Suprapubic skin (tissue), 4 donors: ENCODE measurements at regions not wholly inside any gene's neighbourhood (a gene's known extent, or its start where the extent isn't known, plus 50 kb on each side); places are given as distances from the start of the nearest gene placed in this dataset.

Experiments
- DNase-seq, 2 donors: peaks; one replicate each; pipeline ENCODE4 v3.0.0-alpha.2; 2019; ENCODE audit warnings: low spot score in 2 of 2
- H3K27ac ChIP-seq: fragments of 200-600 bp; sonication (generic); one replicate; pipeline ENCODE4 v1.5.1; 2019
- H3K27me3 ChIP-seq: fragments of 200-600 bp; sonication (generic); one replicate; pipeline ENCODE4 v1.5.1; 2019
- H3K36me3 ChIP-seq: fragments of 200-600 bp; sonication (generic); one replicate; pipeline ENCODE4 v1.5.1; 2019
- H3K4me1 ChIP-seq: fragments of 200-600 bp; sonication (generic); one replicate; pipeline ENCODE4 v1.5.1; 2019
- H3K4me3 ChIP-seq: fragments of 200-600 bp; sonication (generic); one replicate; pipeline ENCODE4 v1.5.1; 2019; ENCODE audit warnings: mild to moderate bottlenecking
- H3K9me3 ChIP-seq: fragments of 200-600 bp; sonication (generic); one replicate; pipeline ENCODE4 v1.5.1; 2019
- EP300 ChIP-seq: sonication (generic); formaldehyde crosslinking; IDR thresholded peaks from one replicate; pipeline ENCODE4 v1.6.1; 2017; ENCODE audit warnings: antibody characterized with exemption
- POLR2A ChIP-seq, 2 donors: fragments of 450-650 bp; IDR thresholded peaks; one replicate each; pipeline ENCODE4 v1.6.1; 2017; ENCODE audit warnings: antibody characterized with exemption in 2 of 2, mild to moderate bottlenecking in 2 of 2, moderate library complexity in 2 of 2
- POLR2AphosphoS5 ChIP-seq, 3 donors: sonication (generic); formaldehyde crosslinking; IDR thresholded peaks; one replicate each; pipeline ENCODE4 v1.6.1; 2017; ENCODE audit warnings: antibody characterized with exemption in 3 of 3
- WGBS: methylation state at CpG from one replicate; pipeline ENCODE4 v1.1.5; 2018; 5-methylcytosine and 5-hydroxymethylcytosine counted together
- TF ChIP-seq, protein P1 (sequence below), 2 donors: fragments of 200-600 bp in 1 of 2; fragments of 450-650 bp in 1 of 2; sonication (generic) in 1 of 2; IDR thresholded peaks; one replicate each; pipeline ENCODE4 v1.5.1; 2016 to 2019; ENCODE audit warnings: antibody characterized with exemption in 2 of 2, mild to moderate bottlenecking in 1 of 2, moderate library complexity in 1 of 2

DNA sequence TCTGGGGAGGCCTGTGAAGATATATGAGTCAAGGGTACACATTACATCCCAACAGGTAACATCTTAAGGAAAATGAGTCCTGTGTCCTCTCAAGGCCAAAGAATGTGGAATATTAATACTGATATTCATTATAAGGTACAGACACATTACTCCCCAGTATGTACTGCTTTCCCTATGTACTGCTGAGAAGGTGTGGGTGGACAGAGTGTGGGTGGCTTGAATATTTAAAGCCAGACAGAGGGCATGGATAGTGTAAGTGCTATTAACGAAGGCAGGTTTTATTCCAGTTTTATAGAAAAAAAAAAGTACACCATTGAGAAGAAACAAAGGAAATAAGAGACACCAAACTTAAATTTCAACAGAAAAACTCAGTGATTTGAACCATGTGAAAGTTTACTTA, 1054.4 kb downstream of the XPNPEP1 start:
- H3K4me3 ChIP-seq: no peak overlapping the region
- 61% methylated on average over 1 of the region's 1 CpG for WGBS
- no peak for DNase-seq
- TF ChIP-seq EP300 (no peak), POLR2AphosphoS5 (IDR thresholded peaks at IDR 0.05) (no peak), POLR2A (IDR thresholded peaks at IDR 0.05) (no peak)
- TF ChIP-seq, protein P1, sequence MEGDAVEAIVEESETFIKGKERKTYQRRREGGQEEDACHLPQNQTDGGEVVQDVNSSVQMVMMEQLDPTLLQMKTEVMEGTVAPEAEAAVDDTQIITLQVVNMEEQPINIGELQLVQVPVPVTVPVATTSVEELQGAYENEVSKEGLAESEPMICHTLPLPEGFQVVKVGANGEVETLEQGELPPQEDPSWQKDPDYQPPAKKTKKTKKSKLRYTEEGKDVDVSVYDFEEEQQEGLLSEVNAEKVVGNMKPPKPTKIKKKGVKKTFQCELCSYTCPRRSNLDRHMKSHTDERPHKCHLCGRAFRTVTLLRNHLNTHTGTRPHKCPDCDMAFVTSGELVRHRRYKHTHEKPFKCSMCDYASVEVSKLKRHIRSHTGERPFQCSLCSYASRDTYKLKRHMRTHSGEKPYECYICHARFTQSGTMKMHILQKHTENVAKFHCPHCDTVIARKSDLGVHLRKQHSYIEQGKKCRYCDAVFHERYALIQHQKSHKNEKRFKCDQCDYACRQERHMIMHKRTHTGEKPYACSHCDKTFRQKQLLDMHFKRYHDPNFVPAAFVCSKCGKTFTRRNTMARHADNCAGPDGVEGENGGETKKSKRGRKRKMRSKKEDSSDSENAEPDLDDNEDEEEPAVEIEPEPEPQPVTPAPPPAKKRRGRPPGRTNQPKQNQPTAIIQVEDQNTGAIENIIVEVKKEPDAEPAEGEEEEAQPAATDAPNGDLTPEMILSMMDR (IDR thresholded peaks at IDR 0.05): no peak
- H3K27me3 ChIP-seq: no peaks in the 10 kb centered on the region
- H3K36me3 ChIP-seq: no peaks in the 10 kb centered on the region
- no peak overlapping the region for H3K27ac ChIP-seq
- no peaks in the 10 kb centered on the region for H3K4me1 ChIP-seq
- H3K9me3 ChIP-seq: no peaks in the 10 kb centered on the region

DNA sequence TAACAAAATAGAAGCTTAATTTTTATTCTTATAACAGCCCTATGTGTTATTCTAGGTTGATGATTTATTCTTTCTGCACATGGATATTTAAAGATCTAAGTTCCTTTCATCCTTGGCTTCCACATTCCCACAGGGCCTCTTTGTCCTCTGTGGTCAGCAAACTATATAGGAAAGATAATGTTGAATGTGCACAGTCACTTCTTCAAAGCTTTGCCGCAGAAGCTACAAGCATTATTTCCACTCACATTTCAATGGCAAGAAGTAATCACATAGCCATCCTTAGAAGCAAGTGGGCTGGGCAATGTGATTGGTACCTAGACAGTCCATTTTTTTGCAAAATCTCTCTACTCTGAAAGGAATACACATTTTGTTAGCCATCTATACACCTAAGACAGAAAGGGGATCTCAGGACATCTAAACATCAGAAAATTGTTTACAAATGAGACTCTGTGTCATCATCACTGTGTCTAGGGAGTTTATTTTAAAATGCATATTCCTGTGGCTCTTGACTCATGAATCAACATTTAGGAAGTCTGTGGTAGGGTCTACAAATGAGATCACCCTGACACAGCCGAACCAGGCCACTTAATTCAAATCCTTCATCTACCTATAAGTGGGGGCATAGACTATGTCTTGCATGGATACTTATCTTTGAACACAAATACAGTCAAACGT, 1060.5 kb downstream of the XPNPEP1 start:
- H3K4me3 ChIP-seq: no peak overlapping the region
- no peak overlapping the region for H3K27ac ChIP-seq
- H3K36me3 ChIP-seq: no peaks in the 10 kb centered on the region
- TF ChIP-seq, protein P1 (IDR thresholded peaks at IDR 0.05): no peak
- TF ChIP-seq POLR2AphosphoS5 (IDR thresholded peaks at IDR 0.05) (no peak), POLR2A (IDR thresholded peaks at IDR 0.05) (no peak), EP300 (no peak)
- H3K4me1 ChIP-seq: no peaks in the 10 kb centered on the region
- no peaks in the 10 kb centered on the region for H3K9me3 ChIP-seq
- WGBS: 67% methylated on average over 3 of the region's 3 CpGs
- H3K27me3 ChIP-seq: no peaks in the 10 kb centered on the region
- no peak for DNase-seq

DNA sequence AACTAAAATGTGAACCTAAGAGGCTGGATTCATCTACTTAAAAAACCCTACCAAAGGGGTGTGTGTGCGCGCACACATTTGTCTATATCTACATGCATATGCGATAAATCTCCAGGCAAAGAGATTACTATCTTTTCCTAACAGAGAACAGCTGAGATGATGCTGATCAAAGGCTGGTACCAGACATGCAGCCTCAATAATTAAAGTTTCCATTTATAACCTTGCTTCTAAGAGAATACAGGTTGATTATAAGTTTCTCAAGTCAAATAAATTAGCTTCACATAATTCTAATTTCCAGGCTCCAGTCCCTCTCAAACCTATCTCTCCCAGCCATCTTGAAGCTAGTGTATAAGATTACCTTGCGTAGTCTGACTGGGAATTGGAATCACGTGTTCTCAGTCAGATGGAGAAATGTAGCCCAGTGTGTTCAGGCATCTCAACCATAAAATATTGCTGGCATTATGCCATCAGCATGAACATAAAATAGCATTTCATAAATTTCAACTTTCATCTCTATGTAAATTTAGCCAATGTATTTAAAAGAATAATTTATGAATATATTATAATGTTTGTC, 1062.0 kb downstream of the XPNPEP1 start:
- TF ChIP-seq, protein P1 (IDR thresholded peaks at IDR 0.05): no peak
- no peak for TF ChIP-seq POLR2AphosphoS5 (IDR thresholded peaks at IDR 0.05)
- TF ChIP-seq EP300: no peak
- TF ChIP-seq POLR2A (IDR thresholded peaks at IDR 0.05): no peak
- no peak overlapping the region for H3K27ac ChIP-seq
- DNase-seq: no peak
- WGBS: 64% methylated on average over 5 of the region's 5 CpGs
- no peaks in the 10 kb centered on the region for H3K9me3 ChIP-seq
- H3K4me3 ChIP-seq: no peak overlapping the region
- H3K4me1 ChIP-seq: no peaks in the 10 kb centered on the region
- no peaks in the 10 kb centered on the region for H3K27me3 ChIP-seq
- no peaks in the 10 kb centered on the region for H3K36me3 ChIP-seq

DNA sequence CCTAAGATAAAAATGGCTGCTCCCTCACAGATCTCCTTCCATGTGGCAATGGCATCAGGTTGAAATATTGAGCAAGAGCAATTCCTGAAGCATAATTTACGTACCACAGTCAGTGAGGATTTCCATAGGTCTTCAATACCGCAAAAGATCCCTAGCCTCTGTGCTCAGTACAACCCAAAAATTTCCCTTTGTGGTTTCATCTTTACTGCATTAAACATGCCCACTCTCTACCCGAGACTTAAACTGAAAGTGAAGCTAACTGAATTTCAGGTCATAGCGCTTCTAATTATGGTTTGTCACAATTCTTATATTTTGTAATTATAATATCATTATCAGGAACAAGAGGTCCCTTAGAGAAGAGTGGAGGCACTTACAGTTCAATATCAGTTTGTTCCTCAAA, 1071.1 kb downstream of the XPNPEP1 start:
- no peaks in the 10 kb centered on the region for H3K4me1 ChIP-seq
- no peaks in the 10 kb centered on the region for H3K9me3 ChIP-seq
- no peak overlapping the region for H3K4me3 ChIP-seq
- DNase-seq: no peak
- TF ChIP-seq, protein P1 (IDR thresholded peaks at IDR 0.05): no peak
- TF ChIP-seq EP300: no peak
- no peak for TF ChIP-seq POLR2AphosphoS5 (IDR thresholded peaks at IDR 0.05)
- no peak for TF ChIP-seq POLR2A (IDR thresholded peaks at IDR 0.05)
- H3K36me3 ChIP-seq: no peaks in the 10 kb centered on the region
- H3K27me3 ChIP-seq: no peaks in the 10 kb centered on the region
- WGBS: 74% methylated on average over 4 of the region's 4 CpGs
- H3K27ac ChIP-seq: no peak overlapping the region

DNA sequence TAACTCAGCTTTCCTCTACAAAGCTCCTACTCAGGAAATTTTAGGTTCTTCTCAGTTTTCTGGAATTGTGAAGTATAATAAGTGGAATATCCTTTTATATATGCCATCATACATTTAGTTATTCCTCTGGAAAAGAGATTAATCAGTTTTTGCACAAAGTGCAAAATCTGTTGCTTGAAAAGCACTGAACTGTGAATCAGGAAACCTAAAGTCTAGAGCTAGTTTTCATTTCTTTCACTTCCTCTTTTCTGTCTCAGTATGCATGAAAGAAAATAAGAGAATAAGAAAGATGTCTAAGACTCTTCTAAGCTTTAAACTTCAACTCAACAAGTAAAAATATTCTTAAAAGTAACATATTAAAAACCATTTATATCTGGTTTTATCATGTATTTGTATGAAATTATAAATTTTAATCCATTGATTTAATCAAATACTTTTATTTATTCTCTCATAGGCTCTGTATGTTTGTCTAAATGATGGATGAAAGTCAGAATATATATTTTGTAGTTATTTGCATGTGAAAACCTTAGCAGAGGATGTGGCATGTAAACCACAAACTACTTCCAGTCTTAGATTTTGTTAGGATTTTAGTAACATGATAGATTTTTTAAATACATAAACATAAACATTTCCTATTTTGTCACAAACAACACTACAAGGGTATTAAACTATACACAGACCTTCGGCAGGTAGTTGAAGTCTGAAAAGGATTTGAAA, 1073.0 kb downstream of the XPNPEP1 start:
- Histone ChIP-seq H3K4me3 (no peak overlapping the region), H3K36me3 (no peaks in the 10 kb centered on the region), H3K27ac (no peak overlapping the region), H3K9me3 (peaks cover 8% of the 10 kb centered on the region), H3K4me1 (no peaks in the 10 kb centered on the region), H3K27me3 (no peaks in the 10 kb centered on the region)
- TF ChIP-seq, protein P1 (IDR thresholded peaks at IDR 0.05): no peak
- TF ChIP-seq POLR2A (IDR thresholded peaks at IDR 0.05): no peak
- no peak for TF ChIP-seq POLR2AphosphoS5 (IDR thresholded peaks at IDR 0.05)
- no peak for TF ChIP-seq EP300
- DNase-seq: no peak
- WGBS: 98% methylated on average over 1 of the region's 1 CpG
